NCI-H2171 (cell line): ENCODE measurements at regions not wholly inside any gene's neighbourhood (a gene's known extent, or its start where the extent isn't known, plus 50 kb on each side); places are given as distances from the start of the nearest gene placed in this dataset.

ENCODE experiments used
- DNase-seq: peaks from one replicate; lab custom pipeline; 2025; lab: John Stamatoyannopoulos, UW

DNA sequence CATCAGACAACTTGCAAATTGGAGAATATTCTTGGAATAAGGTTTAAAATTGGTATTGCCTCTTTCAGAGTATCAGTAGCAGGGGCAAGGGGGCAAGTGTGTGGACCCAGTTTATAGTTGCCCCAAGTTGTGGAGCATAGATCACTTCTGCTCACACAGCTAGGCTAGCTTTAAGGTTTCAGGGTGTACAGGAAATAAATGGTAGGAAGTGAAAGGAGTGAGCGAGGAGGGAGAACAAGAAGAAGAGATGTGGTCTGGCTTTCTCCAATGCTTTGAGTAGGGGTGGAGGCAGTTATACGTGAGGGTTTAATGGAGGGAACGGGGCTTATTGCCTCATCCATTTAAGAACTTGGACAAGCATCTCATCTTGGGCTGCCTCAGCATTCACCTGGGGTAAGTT lies 290.0 kb upstream of the CFAP20DC start:
- DNase-seq: no peak

- DNase-seq: no peak
Measured at GRCh38 chr3:59338934-59339333, 289.1 kb upstream of the CFAP20DC start.

GRCh38 chr3:59335338-59335737 lies 285.5 kb upstream of the CFAP20DC start:
- no peak for DNase-seq

DNA sequence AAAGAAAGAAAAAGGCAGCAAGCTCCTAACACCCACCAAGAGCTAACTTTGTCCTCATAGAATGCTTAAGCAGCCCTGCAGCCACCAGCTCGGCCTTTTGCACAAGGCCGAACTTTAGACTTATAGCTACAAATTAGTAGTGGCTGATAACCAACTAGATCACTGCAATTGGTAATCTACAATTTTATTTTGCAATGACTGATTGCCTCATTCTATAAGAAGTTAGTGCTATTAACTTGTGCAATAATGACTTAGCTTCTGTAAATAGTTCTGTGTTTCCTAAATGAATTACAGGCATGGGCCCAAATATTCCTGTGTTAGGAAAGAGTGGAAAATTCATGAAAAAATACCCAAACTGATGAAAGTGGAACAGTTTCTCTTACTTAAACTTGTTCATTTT lies 284.8 kb upstream of the CFAP20DC start:
- no peak for DNase-seq

DNA sequence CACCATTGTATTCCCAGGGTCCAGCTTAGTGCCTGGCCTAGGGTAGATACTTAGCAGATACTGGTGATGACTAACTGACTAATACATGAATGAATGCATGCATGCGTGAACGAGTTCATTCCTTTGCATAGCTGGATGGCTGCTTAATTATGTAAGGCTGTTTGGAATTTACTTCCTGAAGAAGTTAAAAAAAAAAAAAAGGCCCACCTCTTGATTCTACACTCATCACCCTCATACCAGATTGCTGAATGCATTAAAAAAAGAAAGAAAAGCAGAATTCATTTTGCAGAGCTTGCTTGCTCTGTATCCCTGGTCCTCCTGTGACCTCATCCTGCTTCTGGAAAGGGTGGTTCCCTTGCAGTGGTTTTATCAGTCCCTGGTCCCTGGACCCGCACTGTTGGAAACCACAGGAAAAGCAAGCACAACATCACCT lies 277.6 kb upstream of the CFAP20DC start:
- no peak for DNase-seq

DNA sequence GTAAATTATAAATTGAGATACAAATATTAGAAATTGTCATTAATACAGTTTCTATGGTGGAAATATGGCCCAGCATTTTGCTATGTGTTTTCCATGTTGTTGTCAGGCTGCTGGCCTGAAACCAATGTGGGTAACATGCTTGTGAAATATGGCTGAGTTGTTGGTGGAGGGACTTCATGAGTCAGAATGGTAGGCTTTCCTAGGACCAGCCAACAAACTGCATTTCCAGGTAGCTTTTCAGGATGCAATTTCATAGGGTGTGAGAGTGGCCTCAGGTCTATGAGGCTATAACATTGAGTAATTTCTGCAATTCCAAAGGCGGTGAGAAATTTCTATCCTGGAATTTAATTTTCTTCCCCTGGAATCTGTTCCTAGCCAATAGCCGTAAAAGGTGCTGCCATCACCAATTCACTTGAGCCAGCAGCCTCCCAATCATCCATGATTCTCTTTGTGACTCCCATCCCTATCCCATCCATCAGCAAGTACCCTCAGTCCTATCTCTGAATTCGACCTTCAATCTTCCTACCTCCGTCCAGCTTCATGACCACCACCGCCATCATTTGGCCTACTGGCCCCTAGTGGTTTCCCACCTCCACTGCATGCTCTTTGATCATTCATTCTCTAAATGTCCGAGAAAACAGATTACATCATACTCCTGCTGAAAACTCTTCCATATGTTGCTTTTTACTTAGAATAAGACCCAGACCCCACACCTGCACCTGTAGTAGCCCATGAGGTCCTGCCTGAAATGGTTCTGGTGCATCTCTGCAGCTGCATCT lies 276.6 kb upstream of the CFAP20DC start:
- no peak for DNase-seq

DNA sequence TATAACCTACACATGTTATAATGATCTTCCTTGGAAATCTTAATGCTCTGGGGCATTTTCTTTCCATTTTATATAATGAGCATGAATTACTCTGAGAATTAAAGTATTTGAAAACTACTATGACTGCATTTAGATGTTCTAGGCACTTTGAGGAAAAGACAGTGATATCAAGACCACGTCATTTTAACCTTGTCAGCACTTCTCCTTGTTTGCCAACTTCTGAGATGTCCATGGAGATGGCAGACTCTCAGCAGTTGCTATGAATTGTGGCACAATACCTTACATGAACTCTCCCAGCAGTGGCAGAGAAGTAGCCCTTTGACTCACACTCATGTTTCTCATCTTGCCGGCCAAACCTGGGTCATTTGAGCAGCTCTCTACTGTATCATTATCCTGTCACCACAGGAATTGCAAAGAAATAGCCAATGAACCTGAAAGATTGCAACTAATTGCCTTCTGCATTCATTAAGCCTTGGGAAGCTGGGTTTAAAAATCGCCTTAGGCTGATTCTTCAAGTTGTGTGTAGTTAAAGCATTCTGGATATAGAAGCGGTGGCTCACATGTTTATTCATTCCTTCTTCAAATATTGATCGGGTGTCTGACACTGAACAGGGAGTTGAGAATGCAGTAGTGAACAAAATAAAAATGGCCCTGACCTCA lies 272.2 kb upstream of the CFAP20DC start:
- no peak for DNase-seq

DNA sequence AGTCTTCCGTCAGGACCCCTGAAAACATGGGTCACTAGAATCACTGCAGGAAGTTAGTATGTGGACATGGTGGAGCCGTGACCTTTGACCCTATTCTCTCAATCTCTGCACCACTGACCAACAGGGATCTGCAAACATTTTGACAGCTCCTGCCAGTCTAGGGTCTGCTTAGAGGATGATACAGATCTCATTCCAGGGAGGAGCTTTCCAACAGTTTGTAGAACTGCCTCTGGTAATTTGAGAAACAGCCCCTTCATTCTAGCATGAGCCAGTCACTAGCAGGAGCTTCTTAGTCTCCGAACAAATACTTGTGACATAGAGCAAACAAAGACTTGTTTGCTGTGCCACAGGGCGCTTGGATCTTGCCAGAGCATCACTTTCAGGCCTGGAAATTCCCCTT lies 270.3 kb upstream of the CFAP20DC start:
- no peak for DNase-seq

- DNase-seq: no peak
Measured at GRCh38 chr3:59319442-59319841, 269.6 kb upstream of the CFAP20DC start.

DNA sequence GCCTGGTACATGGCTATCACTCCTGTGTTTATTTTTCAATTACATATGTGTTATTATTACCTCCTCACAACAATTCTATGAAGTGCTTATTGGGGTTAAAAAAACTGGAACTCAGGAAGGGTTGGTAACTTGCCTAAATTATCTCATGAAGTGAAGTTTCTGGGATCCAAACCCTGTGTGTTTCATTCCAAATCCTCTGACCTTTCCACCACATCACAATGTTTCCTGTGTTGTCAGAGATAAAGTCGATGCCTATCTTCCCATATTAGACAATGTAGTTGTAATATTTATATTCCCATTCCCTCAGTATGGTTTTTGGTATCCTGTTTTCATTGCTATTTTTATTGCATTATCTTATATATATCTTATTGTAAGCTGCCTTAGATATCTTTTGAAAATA lies 269.1 kb upstream of the CFAP20DC start:
- DNase-seq: no peak

GRCh38 chr3:59317386-59317785 lies 267.6 kb upstream of the CFAP20DC start:
- no peak for DNase-seq

- no peak for DNase-seq
Measured at GRCh38 chr3:59316688-59317275, 267.0 kb upstream of the CFAP20DC start.

- DNase-seq: no peak
Measured at GRCh38 chr3:59313365-59313764, 263.5 kb upstream of the CFAP20DC start.

GRCh38 chr3:59311231-59311630 lies 261.4 kb upstream of the CFAP20DC start:
- no peak for DNase-seq

DNA sequence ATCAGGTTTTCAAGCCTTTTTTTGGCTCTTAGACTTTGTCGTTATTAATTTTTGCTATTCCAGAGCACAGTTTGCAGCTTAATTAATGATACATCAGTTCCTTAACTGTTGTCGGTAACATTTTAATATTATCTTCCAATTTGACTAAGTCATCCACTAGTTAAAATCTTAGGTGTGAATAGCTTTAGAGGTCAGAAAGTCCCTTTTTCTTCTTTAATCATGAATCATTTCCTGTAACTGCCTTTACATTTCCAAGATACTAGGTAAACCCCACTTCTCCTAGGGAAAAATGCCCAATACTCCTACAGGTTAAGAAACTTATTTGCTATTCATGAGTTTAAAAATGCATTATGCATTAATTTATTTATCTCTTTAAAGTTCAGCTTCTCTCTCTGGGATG lies 260.9 kb upstream of the CFAP20DC start:
- no peak for DNase-seq

- no peak for DNase-seq
Measured at GRCh38 chr3:59308684-59309083, 258.9 kb upstream of the CFAP20DC start.

DNA sequence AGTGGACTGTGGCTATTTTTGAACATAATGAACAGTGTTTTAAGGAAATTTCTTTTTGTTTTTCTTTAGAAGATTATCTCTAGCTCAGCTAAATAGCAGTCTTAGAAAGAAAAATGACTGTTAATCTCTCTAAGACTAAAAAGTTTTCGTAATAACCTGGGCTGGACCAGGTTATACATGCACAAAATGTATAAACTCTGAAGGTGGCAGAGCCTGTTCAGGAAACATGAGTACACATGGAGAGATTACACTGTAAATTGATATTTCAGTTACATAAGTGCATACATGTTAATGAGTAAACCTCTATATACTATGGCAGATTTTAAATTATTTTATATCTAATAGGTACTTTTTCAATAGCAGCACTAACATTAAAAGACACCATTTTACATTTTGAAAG lies 258.2 kb upstream of the CFAP20DC start:
- DNase-seq: no peak

- DNase-seq: no peak
Measured at GRCh38 chr3:59306436-59306835, 256.6 kb upstream of the CFAP20DC start.

- DNase-seq: no peak
Measured at GRCh38 chr3:59304296-59304695, 254.5 kb upstream of the CFAP20DC start.

DNA sequence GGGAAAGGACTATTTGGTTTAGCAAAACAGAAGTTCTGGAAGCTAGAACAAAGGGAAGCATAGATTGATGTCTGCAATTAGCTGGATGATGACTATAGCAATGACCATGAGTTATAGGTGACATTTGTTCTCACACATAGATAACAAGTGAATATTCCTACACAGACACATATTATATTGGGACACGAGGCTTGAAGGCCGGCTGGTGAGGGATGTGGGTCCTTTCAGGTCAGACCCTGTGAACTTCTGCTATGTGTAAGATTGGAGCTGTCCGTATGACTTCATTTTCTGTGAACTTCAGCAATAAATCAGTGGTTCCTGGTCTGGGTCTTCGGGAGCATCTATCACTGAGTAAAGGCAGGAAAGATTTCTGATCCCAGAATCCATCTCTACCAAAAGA lies 253.6 kb upstream of the CFAP20DC start:
- no peak for DNase-seq

DNA sequence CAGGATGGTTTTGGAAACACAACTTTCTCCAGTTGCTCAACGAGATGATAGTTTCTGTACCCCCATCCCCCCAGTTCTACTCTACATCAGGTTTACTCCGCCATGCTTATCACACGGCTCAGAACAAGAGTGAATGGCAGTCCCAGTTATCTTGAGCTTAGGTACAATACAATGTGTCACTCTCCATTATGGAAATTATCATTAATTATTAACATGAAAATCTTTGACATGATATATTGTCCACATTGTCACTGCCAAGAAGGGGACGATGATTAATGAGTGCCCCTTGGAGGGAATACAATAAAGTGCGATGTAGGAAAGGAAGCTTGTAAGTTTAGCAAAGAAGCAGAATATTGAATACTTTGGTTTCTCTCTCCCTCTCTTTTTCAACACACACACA lies 252.6 kb upstream of the CFAP20DC start:
- no peak for DNase-seq

- no peak for DNase-seq
Measured at GRCh38 chr3:59300733-59301132, 250.9 kb upstream of the CFAP20DC start.

DNA sequence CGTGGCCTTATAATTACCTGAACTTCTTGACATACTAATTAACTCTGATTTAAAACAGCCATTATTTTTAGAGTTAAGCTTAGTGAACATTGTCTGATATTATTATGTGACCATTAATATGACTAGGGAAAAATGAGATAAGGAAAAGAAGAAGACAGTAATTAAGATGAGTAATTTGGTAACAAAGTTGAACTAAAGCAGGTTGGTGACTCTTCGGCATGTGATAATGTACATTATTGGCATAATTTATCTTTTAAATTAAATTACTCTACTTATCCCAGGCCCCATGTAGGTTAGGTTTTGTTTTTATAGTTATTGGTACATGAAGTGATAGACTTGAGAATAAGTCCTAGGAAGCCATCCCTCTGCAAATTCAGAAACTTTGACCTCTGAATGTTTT lies 249.7 kb upstream of the CFAP20DC start:
- no peak for DNase-seq
